ENCODE measurements at regions not wholly inside any gene's neighbourhood (a gene's known extent, or its start where the extent isn't known, plus 50 kb on each side); places are given as distances from the start of the nearest gene placed in this dataset.

DNA sequence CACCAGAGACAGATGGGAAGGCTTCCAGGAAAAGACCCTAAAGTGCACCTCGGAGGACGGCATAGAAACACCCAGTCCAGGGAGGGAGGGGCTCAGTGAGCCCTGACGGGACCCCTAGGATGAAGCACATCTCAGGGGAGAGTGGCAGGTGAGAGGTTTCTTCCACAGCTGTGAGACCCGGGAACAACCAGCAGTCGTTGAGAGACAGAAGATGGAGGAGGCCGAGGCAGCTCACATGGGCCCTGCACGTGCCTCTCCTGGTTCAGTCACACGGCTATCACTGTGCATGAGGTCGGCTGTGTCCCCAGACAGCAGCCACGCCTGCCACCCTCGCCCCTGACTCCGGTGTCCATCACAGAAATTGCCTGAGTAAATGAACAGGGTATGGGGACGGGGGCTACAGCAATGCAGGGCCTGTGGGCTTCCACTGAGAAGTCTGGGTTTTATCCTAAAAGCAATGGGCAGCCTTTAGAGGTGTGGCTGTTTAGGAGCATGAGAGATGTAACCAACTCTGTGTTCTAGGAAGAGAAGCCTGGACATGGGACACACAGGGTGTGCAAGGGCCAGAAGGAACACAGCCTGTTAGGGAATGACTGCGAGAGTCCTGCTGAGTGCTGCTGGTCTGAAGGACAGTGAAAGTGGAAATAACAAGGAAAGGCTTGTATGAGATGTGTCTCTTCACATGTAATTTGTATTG, 102.0 kb downstream of the TMEM18 start:
- no peak for DNase-seq

DNA sequence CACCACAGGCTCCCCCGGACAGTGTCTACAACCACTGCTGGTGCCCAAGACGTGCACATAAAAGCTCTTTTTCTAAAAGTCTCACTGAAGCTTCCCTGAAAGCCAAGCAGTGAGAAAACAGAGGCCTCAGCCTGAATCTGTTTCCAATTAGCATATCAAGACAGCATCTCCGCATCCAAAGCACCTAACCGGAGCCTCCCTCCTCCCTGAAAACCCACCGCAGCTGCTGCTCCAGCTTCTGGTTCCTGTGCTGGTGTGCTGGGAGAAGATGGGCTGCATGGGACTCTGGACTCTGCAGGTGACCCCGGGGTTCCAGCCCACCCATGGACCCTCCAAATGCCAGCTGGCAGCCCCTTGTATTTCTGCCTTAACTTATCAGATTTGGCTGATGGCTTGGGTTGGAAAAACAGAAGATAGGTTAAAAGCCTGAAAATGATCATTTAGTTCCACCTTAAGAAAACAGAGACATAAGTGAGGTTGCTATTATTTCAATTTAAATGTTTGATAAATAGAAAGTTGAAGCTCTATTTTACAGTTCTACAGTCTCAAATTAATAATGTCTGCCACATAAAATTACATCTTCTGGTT, 103.3 kb downstream of the TMEM18 start:
- DNase-seq: no peak

DNA sequence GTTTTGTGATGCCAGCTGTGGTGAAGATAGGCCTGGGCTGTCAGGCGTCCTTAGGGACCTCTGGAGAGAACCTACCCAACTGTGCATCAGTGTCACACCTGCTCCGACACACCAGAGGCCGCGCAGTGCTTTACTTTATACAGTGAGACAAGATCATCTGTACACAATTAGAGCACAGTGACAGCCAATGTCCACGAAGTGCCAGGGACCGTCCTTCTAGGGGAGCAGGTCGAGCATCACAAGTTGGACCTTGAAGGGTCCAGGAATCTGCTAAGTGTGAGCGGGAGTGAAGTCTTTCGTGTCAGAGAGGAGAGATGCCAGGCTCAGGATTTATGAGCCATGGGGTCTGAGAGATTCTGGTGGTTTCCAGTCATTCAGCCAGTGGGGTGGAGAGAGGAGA, 104.2 kb downstream of the TMEM18 start:
- DNase-seq: no peak

DNA sequence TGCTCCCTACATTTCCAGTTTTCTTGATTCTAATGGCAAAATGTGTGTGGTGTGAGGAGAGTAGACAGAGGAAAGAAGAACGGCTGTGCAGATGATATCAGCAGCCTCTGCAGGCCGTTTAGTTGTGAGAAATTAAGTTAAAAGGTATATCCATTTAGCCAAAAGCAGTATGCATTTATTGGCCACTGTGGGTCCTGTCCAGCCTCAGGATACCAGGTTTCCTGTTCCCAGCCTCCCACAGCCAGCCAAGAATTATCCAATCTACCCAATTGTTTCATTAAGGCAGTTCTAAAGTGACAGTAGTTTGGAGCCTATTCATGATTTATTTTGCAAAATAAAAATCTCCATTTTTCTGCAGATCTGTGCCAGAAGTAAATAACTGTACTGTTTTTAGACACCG, 107.5 kb downstream of the TMEM18 start:
- no peak for DNase-seq

DNA sequence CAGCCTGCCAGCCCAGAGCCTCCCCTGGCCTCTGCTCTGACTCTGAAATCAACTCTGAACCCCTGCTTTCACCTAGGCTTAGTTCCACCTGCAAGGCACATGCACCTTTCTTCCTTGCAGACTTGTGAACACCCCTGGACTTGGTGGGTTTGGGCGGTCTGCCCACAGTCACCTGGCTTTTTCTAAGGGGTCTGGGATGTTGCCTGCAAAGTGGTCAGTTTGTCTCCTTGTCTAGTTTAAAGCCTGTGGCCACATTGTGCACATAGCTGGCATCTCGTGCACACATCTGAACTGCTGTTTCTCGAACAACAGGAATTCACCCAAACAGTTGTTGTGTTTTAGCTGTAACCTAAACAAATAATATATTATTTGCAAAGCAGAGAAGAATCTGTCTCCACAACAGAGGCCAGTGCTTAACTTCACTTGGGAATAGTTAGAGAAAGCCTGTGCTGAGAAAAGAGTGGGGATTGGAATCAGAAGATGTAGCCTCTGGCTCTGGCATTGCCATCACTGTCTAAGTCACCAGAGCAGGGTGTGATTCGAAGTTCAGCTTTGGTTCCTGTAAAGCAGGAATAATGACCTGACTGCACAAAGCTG, 108.5 kb downstream of the TMEM18 start:
- DNase-seq: no peak

DNA sequence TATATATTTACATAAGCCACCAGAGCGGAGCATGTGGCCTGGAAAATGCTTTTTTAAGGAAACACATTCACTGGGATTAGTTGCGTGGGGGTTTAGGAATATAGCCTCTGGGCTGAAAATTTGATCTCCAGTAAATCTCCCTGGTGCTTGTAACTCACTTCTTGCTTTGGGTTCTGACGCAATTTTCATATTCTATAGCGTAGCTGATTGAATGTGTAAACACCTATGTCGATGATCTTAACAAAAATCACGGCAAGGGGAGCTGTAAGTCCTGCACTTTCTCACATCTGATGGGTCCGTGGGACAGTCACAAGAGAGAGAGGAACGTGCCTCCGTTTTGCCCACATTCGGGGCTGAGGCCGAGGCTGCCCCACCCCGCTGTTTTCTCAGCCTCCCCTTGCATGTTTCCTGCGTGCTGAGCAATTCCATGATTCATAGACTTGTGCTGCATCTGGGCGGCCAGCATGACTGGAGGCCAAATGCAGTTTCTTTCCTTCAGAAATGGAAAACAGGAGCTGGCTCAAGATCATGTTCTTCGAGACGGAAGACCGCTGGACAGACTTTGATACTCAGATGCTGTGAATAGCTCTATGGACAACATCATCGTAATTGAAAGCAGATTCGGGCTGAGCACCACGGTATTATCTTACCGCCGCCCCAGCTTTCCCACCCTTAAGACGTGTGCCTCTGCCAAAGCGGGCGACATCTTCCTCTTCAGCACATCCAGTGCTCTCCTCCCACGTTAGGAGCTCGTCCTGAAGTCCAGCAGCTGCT, 109.2 kb downstream of the TMEM18 start:
- no peak for DNase-seq

DNA sequence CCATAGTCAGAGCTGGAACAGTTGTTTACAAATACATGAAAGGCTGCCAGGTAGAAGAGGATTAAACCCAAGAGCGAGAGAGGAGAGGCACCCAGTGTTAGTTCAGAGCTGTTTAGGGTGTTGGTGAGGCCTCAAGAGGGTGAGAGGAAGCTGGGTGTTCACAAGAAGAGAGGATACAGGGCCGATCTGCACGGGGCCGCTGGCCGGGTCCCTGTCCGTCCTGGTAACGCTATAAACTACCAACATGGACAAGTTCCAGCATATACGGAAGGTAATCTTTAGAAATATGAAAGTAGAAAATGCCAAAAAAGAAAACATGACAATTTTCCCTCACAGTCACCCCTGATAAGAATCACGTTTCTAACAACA, 109.7 kb downstream of the TMEM18 start:
- no peak for DNase-seq

DNA sequence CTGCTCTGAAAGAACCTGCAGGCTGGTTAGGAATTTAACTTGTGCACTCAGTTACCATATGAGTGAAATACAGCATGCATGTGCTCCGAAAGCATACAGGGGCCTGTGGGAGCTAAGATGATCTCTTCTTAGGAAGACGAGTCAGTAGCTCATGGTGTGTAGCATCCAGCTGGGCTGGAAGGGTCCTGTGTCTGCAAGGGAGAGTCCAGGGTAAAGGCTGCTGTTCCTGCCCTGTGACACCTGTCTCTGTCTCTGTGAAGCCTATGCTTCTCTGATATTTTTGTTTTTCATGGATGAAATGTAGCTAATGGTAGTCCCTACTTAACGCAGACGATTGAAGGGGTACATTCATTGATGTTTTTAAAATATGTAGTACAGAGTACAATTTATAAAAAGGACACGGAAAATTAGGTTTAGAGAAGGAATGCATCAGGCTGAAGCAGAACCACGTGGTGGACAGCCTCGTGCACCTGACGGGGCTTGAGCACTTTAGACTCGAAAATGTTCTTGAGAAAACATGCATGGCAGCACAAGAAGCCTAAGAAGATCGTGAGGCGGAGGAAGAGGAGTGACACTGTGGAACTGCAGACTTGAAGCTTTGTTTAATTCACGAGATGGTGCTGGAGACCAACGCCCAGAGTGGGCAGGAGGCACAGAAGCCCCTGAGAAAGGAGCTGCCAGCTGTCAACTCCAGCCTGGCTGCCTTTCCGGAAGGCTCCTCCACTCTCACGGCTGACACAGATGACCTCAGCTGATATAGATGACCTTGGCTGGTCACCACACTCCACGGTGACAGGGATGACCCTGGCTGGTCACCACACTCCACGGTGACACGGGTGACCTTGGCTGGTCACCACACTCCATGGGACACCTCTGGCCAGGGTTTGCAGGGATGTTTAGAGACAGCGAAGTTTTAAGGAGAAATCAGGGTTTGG, 110.6 kb downstream of the TMEM18 start:
- no peak for DNase-seq

DNA sequence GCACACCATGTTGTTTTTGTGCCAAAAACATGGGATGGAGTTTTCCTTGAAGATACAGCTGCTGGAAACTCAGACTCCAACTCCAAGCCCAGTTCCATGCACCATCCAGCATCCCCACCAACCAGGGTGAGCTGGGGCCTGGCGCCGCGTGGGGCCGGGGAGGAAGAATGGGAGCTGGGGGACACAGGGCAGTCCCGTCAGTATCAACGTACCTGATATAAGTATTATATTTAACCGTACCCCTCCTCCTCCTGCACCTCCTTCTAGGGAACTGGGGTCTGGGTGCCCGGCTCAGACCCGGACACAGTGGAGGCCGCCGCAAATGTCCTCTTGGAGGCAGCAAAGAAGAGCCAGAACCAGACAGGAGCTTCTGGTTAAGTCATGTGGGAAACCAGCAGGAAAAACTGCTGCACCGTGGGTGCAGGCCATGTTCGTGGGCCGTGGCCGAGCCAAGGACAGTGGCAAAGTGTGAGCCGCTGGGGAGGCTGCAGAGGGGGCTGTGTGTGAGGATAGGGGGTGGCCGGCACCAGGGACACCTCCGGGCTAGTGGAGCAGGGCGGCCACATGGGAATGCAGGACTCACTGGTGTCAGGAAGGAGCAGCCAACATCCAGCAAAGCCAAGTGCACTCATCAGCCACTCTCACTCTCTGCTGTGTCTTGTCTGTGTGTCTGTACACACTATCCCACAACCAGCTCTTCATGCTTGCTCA, 112.6 kb downstream of the TMEM18 start:
- no peak for DNase-seq

DNA sequence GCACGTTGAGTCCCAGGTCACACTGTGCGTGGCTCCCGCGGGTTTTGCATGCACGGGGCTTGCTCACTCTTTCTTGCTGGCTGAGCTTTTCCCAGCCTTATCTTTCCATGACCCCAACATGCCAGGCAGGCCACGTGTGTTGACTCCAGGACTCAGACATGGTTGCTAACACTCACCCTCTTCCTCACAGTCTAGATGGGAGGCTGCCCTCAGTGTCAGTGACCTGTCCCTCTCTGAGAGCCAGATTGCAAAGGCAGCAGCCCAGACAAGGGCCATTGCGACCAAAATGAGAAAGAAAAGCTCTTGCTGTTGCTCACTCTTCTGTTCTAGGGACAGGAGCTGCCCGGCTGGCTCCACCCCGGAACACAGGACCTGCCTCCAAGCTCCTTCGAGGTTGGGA, 113.7 kb downstream of the TMEM18 start:
- DNase-seq: no peak

DNA sequence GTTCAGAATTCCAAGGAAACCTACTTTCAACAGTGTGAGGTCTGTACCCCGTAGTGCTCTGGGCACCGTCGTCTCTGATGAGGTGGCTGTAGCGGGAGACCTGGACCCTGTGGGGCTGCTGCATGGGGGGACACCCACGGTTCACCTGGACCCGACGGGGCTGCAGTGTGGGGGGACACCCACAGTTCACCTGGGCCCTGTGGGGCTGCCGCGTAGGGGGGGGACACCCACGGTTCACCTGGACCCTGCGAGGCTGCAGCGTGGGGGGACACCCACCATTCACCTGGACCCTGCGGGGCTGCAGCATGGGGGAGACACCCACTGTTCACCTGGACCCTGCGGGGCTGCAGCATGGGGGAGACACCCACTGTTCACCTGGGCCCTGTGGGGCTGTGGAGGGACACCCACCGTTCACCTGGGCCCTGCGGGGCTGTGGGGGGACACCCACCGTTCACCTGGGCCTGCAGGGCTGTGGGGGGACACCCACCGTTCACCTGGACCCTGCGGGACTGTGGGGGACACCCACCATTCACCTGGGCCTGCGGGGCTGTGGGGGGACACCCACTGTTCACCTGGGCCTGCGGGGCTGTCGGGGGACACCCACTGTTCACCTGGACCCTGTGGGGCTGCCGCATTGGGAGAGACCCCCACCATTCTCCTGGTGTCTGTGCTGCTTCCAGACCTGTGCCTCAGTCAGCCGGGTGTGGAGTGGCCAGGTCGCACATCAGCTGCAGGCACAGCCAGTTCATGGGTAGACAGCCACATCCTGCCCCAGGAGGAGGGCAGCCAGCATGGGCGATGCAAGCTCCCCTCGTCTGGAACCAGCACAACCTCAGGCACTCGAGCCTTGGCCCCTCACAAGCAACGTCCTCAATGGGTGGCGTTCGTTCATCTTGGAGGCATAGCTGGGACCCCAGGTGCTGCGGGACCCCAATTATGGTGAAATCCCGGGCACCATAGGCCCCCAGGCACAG, 114.5 kb downstream of the TMEM18 start:
- DNase-seq: no peak

DNA sequence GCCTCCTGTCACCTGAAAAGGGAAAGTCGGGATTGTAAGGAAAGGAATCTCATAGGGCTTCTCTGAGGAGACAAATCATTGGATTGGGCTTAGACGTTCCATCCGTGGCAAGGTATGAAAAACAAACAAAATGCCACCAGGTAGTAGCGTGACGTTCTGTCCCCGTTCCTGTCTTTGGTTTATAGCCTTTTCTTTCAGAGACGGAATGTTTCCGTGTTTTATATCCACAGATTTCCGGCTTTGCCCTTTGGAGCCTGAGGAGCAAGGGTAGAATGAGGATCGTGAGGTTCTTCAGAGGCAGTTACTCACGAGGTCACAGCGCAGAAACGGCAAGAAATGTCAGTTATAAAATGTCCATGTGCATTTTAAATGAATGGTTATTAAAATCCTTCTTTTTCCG, 118.3 kb downstream of the TMEM18 start:
- DNase-seq: no peak

DNA sequence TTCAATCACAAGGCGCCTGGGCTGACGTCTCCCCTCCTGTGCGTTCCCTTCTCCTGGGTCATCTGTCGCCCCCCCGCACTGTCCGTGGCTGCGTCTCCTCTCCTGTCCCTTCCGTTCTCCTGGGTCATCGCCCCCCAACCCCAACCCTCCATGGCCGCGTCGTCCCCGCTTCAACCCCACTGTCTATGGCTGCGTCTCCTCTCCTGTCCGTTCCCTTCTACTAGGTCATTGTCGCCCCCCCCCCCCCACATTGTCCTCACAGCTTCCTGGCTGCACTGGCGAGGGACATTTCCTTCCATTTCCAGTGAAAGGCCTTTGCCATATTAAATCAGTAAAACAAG, 118.9 kb downstream of the TMEM18 start:
- DNase-seq: no peak

DNA sequence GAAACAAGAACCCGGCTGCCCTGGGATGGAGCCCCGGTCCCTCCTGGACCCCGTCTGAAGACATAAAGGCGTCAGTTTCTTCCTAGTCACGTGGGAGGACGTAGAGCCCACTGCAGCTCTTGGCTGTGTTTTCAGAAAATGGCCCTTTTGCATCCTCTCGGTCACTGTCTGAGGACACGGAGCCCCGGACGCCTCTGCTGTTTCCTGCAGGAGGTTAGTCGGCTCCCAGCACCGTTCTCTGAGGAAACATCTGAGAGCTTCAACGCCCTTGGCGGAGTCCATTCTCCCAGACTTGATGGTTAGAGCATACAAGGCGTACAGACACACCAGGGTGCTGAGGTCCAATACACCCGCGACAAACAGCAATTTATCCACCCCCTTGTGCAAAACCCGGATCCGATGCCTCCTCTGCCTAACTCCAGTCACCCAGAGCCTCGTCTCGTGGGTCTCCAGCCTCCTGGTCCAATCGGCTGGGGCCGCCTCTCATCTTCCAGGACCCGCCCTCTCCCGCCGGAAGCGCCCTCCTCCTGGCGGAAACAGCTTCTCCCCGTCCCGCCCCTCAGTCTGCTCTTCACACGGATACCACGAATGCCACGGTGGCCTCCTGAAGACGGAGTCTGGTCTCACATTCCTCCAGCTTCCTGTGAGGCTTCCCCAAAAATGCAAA, 119.4 kb downstream of the TMEM18 start:
- no peak for DNase-seq

DNA sequence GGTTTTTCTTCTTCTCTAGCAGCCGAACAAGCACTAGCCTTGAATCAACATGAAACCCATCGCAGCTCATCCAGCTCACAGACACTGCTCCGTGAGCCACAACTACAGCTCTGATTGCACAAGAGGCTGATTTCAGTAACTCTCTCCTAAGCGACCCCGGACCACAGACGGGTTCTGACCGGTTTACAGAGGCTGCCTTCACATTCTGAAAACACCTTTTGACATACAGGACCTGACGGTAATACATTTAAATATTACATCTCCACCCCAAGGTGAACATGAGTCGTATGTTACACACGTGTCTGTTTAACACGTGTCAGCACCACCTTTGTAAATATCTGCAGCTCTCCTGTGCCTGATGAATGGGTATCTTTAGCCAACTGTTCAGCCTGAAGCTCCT, 120.7 kb downstream of the TMEM18 start:
- no peak for DNase-seq

DNA sequence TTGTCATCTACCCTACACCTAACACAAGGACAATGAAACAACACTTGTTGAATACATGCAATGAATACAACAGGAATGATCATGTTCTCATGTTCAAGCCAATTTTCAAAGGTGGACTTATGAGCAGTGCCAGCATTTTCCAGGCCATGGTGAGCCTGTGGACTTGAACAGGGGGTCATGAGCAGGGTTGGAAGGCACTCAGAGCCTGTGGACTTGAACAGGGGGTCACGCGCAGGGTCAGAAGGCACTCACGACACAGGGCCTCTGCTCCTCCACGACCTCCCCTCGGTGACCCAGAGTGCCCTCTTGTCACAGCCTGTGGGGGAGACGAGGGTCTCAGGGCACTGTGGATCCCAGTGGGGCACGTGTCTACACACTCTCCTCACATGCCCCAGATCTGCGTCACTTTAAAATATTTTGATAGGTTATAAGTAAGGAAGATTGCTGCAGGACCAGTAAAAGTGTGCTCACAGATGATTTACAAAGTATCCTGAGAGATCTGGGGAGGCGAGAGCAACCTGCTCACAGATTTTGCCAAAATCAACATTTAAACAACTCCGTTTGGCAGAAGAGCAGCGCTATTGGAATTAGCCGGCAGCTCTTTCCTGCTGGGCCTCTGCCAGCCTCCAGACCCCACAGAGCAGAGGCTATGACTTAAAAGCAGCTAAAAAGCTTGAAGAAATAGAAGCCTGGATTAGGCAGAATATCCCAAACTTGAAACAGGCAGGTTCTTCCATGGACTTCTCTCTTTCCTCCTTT, 121.9 kb downstream of the TMEM18 start:
- DNase-seq: no peak

DNA sequence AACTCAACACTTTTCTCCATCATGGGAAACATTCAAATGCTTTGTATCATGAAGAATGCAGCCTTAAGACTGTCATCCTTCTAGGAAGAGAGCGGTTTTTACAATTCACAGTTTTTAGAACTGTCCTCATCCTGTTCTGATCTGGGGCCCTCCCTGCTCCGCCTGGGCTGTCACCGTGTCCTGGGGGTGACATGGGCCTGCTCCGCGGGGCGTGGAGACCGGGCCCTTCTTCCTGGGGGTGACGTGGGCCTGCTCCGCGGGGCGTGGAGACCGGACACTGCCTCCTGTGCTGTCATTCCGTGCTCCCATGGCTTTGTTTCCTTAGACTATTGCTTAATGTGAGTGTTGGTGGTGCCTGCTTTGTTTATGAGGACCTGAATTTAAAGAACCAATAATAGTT, 122.8 kb downstream of the TMEM18 start:
- DNase-seq: no peak

DNA sequence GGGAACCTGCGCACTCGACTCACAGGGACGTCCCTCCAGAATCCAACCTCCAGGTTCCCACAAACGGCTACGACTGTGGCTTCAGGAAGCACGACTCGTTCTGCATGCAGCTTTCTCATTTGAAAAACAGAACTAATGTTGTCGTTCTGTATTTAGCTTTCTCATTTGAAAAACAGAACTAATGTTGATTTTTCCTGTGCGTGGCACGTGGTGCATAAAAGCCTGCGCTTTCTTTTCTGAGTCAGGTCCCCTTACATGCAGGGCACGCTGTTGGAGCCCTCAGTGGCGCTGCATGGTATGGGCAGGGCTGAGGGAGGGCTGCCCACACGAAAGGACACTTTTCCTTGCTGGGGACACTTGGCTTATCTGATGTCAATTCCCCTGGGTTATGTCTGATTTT, 124.3 kb downstream of the TMEM18 start:
- DNase-seq: no peak

DNA sequence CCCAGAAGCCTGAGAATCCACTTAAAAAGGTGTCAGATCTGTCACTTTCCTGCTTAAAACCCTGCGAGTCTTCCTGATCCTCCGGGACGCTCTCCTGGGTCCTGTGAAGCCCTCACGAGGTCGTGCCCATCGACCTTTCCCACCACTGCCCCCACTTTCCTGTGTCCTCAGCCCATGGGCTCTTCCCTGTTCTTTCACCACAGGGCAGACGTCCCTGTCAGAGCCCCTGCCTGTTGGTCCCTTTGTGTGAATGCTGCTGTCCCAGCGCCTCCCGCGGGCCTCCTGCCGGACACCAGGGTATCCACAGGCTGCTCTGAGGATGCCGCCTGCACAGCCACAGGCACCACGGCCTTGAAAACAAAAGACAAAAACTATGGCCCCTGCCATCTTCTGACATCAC, 125.6 kb downstream of the TMEM18 start:
- DNase-seq: no peak

Data from NCI-H345 (cell line).